DMS79 (cell line): ENCODE measurements at regions not wholly inside any gene's neighbourhood (a gene's known extent, or its start where the extent isn't known, plus 50 kb on each side); places are given as distances from the start of the nearest gene placed in this dataset.

Experiments used
- DNase-seq: peaks from one replicate; lab custom pipeline; 2025; lab: John Stamatoyannopoulos, UW

- DNase-seq, result no peak
Measured at GRCh38 chr10:10901906-10902305, 115.8 kb upstream of the CELF2 start.

GRCh38 chr10:10902951-10903350 lies 114.7 kb upstream of the CELF2 start:
- DNase-seq, result no peak

GRCh38 chr10:10903620-10904019 lies 114.1 kb upstream of the CELF2 start:
- no peak for DNase-seq

GRCh38 chr10:10910634-10911033 lies 107.0 kb upstream of the CELF2 start:
- no peak for DNase-seq

- no peak for DNase-seq
Measured at GRCh38 chr10:10911035-10911434, 106.6 kb upstream of the CELF2 start.

GRCh38 chr10:10911471-10911921 lies 106.2 kb upstream of the CELF2 start:
- DNase-seq, result no peak

GRCh38 chr10:10914144-10914543 lies 103.5 kb upstream of the CELF2 start:
- no peak for DNase-seq

GRCh38 chr10:10915215-10915614 lies 102.5 kb upstream of the CELF2 start:
- no peak for DNase-seq

- DNase-seq, result no peak
Measured at GRCh38 chr10:10917031-10917430, 100.6 kb upstream of the CELF2 start.

GRCh38 chr10:10919976-10920375 lies 97.7 kb upstream of the CELF2 start:
- DNase-seq, result no peak

GRCh38 chr10:10921826-10922461 lies 95.7 kb upstream of the CELF2 start:
- no peak for DNase-seq

- no peak for DNase-seq
Measured at GRCh38 chr10:10923029-10923651, 94.5 kb upstream of the CELF2 start.

- DNase-seq, result no peak
Measured at GRCh38 chr10:10925667-10926066, 92.0 kb upstream of the CELF2 start.

GRCh38 chr10:10927608-10928007 lies 90.1 kb upstream of the CELF2 start:
- no peak for DNase-seq

GRCh38 chr10:10930979-10931743 lies 86.5 kb upstream of the CELF2 start:
- DNase-seq, result no peak

- DNase-seq, result no peak
Measured at GRCh38 chr10:10935032-10935431, 82.6 kb upstream of the CELF2 start.

GRCh38 chr10:10938676-10939075 lies 79.0 kb upstream of the CELF2 start:
- DNase-seq, result no peak

- DNase-seq, result no peak
Measured at GRCh38 chr10:10941127-10941730, 76.4 kb upstream of the CELF2 start.

- no peak for DNase-seq
Measured at GRCh38 chr10:10942441-10942840, 75.2 kb upstream of the CELF2 start.

- DNase-seq, result no peak
Measured at GRCh38 chr10:10946081-10946480, 71.6 kb upstream of the CELF2 start.

- DNase-seq, result no peak
Measured at GRCh38 chr10:10946801-10947200, 70.9 kb upstream of the CELF2 start.

- no peak for DNase-seq
Measured at GRCh38 chr10:10951675-10952074, 66.0 kb upstream of the CELF2 start.

- no peak for DNase-seq
Measured at GRCh38 chr10:10952800-10953199, 64.9 kb upstream of the CELF2 start.
